HG02870 (cell line): ENCODE measurements at regions not wholly inside any gene's neighbourhood (a gene's known extent, or its start where the extent isn't known, plus 50 kb on each side); places are given as distances from the start of the nearest gene placed in this dataset.
"Not testable (repeated sequence)": the region's sequence is repeated elsewhere in the genome, so short reads cannot be mapped to it uniquely, and the experiment has no call there.

ENCODE experiments used
- ATAC-seq: cut with Tn5 transposase; IDR thresholded peaks from one replicate; pipeline ENCODE4 v1.9.1; 2021; ENCODE audit warnings: mild to moderate bottlenecking, moderate library complexity; ENCODE audit not compliant: unreplicated experiment

GRCh38 chr4:174080361-174080760 is 203.1 kb downstream of the FBXO8 start:
- no peak for ATAC-seq

DNA sequence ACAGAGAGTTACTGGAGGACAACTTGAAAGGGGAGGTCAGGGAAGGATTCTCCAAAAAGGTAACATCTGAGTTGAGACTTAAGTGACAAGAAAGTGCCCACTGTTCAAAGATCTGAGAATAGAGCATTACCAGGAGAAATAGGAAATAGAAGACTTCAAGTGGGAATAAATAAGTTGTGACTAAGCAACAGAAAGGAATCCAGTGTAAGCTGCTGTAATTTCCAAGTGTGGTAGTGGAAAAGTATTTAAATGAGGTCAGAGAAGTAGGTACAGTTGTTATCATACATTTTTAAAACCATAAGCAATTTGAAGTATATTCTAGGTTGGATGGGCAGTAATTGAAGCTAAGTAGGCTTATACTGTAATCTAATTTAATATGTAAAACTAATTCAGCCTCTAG is 211.9 kb downstream of the FBXO8 start:
- ATAC-seq = no peak

GRCh38 chr4:174069848-174070330 is 213.6 kb downstream of the FBXO8 start:
- ATAC-seq = no peak

- no peak for ATAC-seq
Observed at GRCh38 chr4:174066611-174067205, 216.8 kb downstream of the FBXO8 start.

DNA sequence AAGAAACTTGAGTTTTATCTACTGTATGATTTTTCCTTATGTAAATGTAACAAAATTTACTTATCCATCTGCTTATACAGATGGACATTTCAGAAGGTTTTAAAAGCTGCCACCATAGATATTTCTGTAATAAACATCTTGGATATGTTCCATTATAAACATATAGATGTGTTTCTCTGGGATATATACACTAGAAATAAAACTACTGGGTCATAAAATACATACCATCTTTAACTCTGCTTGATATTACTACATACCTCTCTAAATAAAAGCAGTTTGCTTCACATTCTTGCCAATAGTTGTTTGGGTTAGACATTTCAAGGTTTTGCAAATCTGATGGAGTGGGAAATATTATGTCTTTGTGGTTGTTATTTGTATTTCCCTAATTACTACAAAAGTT is 220.6 kb downstream of the FBXO8 start:
- no peak for ATAC-seq

GRCh38 chr4:174061026-174061425 is 222.4 kb downstream of the FBXO8 start:
- ATAC-seq = no peak

DNA sequence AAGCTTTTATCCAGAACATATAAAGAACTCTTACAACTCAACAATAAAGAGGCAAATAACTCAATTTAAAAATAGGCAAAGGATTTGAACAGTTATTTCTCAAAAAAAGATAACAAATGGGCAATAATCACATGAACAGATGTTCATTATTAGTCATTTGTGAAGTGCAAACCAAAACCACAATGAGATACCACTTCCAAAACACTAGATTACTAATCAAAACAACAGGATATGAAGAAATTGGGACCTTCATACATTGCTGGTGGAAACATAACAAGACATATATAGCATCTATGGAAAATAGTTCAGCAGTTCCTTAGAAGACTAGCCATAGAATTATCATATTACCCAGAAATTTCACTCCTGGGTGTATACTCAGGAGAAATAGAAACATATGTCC is 224.6 kb downstream of the FBXO8 start:
- peak; percentile 47 for ATAC-seq

DNA sequence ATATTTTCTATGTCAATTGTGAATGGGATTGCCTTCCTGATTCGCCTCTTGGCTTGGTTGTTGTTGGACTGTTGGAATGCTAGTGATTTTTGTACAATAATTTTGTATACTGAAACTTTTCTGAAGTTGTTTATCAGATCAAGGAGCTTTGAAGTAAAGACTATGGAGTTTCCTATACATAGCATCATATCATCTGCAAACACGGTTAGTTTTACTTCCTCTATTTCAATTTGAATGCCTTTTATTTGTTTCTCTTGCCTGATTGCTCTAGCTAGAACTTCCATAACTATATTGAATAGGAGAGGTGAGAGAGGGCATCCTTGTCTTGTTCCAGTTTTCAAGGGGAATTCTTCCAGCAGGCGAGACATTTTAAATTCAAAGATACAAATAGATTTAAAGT is 226.5 kb downstream of the FBXO8 start:
- no peak for ATAC-seq

- ATAC-seq = no peak
Observed at GRCh38 chr4:174055344-174055743, 228.1 kb downstream of the FBXO8 start.

GRCh38 chr4:174053895-174054294 is 229.6 kb downstream of the FBXO8 start:
- no peak for ATAC-seq

- ATAC-seq = no peak
Observed at GRCh38 chr4:174047363-174047762, 236.1 kb downstream of the FBXO8 start.

GRCh38 chr4:174045829-174046228 is 237.6 kb downstream of the FBXO8 start:
- ATAC-seq = not testable (repeated sequence)

GRCh38 chr4:174045381-174045780 is 238.1 kb downstream of the FBXO8 start:
- ATAC-seq = no peak

- no peak for ATAC-seq
Observed at GRCh38 chr4:174041555-174042105, 241.8 kb downstream of the FBXO8 start.

- ATAC-seq = no peak
Observed at GRCh38 chr4:174040287-174040686, 243.2 kb downstream of the FBXO8 start.

DNA sequence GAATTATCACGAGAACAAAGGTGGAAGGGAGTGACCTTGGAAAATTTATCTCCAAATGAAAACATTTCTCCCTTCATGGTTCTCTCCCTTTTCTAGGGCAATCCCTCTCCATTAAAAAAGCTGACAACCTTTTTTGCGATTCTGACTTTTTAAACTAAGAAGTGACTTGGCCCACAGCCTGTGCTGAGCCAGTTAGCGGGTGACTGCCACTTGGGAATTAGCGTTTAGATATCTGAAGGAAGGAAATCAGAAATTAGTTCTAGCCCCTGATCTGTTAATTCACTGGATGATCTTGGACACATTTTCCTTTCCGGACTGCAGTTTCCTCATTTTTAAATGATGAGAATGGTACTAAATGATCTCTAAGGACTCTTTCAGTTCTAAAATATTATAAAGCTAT is 245.0 kb downstream of the FBXO8 start:
- ATAC-seq = no peak

- no peak for ATAC-seq
Observed at GRCh38 chr4:174037631-174038030, 245.8 kb downstream of the FBXO8 start.

- no peak for ATAC-seq
Observed at GRCh38 chr4:174037049-174037448, 246.4 kb downstream of the FBXO8 start.

- no peak for ATAC-seq
Observed at GRCh38 chr4:174036576-174036975, 246.9 kb downstream of the FBXO8 start.

DNA sequence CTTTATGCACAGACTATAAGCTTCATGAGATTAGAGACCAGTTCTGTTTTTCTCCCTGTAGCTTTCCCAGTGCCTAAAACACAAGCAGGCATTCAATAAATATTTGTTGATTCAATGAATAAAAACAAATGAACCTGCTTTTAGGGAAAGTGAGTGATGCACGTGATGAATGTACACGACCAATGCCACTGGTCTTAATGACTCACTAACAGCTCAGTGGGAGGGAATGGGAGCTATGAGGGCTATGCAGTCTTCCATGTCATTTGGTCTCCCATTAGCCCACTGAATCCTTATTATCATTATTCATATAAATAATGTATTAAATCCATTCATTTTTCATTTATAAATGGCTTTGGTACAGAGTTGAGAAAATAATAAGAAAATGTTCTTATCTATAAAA is 247.4 kb downstream of the FBXO8 start:
- no peak for ATAC-seq

- no peak for ATAC-seq
Observed at GRCh38 chr4:174023641-174024040, 259.8 kb downstream of the FBXO8 start.

DNA sequence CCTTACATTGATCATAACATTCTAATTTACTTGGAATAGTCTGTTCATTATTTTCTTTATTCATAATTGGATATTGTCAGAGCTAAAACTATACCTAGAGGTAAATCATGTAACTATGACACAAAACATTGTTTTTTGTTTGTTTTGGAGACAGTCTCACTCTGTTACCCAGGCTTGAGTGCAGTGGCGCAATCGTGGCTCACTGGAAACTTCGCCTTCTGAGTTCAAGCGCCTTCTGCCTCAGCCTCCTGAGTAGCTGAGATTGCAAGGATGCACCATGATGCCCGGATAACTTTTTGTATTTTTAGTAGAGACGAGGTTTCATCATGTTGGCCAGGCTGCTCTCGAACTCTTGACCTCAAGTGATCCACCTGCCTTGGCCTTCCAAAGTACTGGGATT is 265.2 kb downstream of the FBXO8 start:
- no peak for ATAC-seq

GRCh38 chr4:174016251-174016650 is 267.2 kb downstream of the FBXO8 start:
- ATAC-seq = peak; percentile 68
